B cell (primary cell): ENCODE measurements at regions not wholly inside any gene's neighbourhood (a gene's known extent, or its start where the extent isn't known, plus 50 kb on each side); places are given as distances from the start of the nearest gene placed in this dataset.

Experiments used
- ATAC-seq: fragments of 200-7000 bp; cut with Tn5 transposase; one replicate; pipeline ENCODE4 v1.10.0; 2021; ENCODE audit warnings: low read depth, mild to moderate bottlenecking, moderate number of reproducible peaks, moderate library complexity
- CTCF ChIA-PET: fragments of 350-600 bp; sonication (Branson Sonifier 250); formaldehyde crosslinking; loops from one replicate; lab custom pipeline; 2021; ENCODE audit warnings: antibody characterized with exemption, inconsistent platforms; lab: Charles Lee
- POLR2A ChIA-PET: fragments of 350-600 bp; sonication (Branson Sonifier 250); formaldehyde crosslinking; loops from one replicate; lab custom pipeline; 2021; ENCODE audit warnings: antibody characterized with exemption; lab: Charles Lee
- DNase-seq: peaks from one replicate; pipeline ENCODE4 v3.0.0; 2013
- H2AFZ ChIP-seq: 2 replicates; pipeline ENCODE4 v1.6.1; 2012; ENCODE audit warnings: mild to moderate bottlenecking, low read depth, low read length; ENCODE audit not compliant: insufficient read depth, poor library complexity, severe bottlenecking
- H3K27ac ChIP-seq, 2 donors: 1 replicate in 1 of 2; 2 replicates in 1 of 2; pipeline ENCODE4 v1.5.1; 2012 to 2013; ENCODE audit warnings: low read length in 2 of 2, mild to moderate bottlenecking in 2 of 2, moderate library complexity in 1 of 2
- H3K27me3 ChIP-seq, 4 experiments: fragments of 200-600 bp in 1 of 4; sonication (generic) in 1 of 4; replicated peaks in 1 of 4; 1 replicate in 2 of 4; 2 replicates in 2 of 4; pipeline versions ENCODE4 v1.6.1 to v1.7.0; 2013 to 2016; ENCODE audit warnings: low read length in 3 of 4, mild to moderate bottlenecking in 2 of 4, mixed read lengths in 1 of 4, moderate library complexity in 1 of 4; ENCODE audit not compliant: insufficient read depth in 4 of 4, control insufficient read depth in 3 of 4; ENCODE audit errors: control extremely low read depth in 1 of 4
- H3K36me3 ChIP-seq, 2 experiments: replicated peaks in 1 of 2; 1 replicate in 1 of 2; 2 replicates in 1 of 2; pipeline versions ENCODE4 v1.6.1 to v1.7.1; 2013; ENCODE audit warnings: low read length in 1 of 2; ENCODE audit not compliant: insufficient read depth in 2 of 2, control insufficient read depth in 1 of 2; ENCODE audit errors: control extremely low read depth in 1 of 2, extremely low read depth in 1 of 2
- H3K4me1 ChIP-seq, 2 donors: fragments of 200-600 bp in 1 of 2; sonication (generic) in 1 of 2; 1 replicate in 1 of 2; 2 replicates in 1 of 2; pipeline versions ENCODE4 v1.5.1 to v1.6.1; 2013 to 2017; ENCODE audit warnings: low read length in 2 of 2; ENCODE audit not compliant: control insufficient read depth in 2 of 2, insufficient read depth in 2 of 2
- H3K4me2 ChIP-seq: replicated peaks from 2 replicates; pipeline ENCODE3; 2012; ENCODE audit warnings: mild to moderate bottlenecking, low read depth, low read length; ENCODE audit not compliant: poor library complexity, severe bottlenecking
- H3K4me3 ChIP-seq, 5 experiments: fragments of 200-600 bp in 1 of 5; sonication (generic) in 1 of 5; 1 replicate in 3 of 5; 2 replicates in 2 of 5; pipeline versions ENCODE4 v1.5.1 to v1.7.0; 2011 to 2016; ENCODE audit warnings: low read length in 4 of 5, mild to moderate bottlenecking in 4 of 5, low read depth in 2 of 5, control low read depth in 1 of 5, moderate library complexity in 1 of 5; ENCODE audit not compliant: insufficient read depth in 1 of 5; ENCODE audit errors: control extremely low read depth in 1 of 5, extremely low read depth in 1 of 5
- H3K79me2 ChIP-seq: fragments of 200-600 bp; sonication (generic); one replicate; pipeline ENCODE4 v1.6.0; 2016; ENCODE audit warnings: low read length; ENCODE audit not compliant: control insufficient read depth, insufficient read depth
- H3K9ac ChIP-seq: fragments of 200-600 bp; sonication (generic); 2 replicates; pipeline ENCODE4 v1.6.1; 2017; ENCODE audit warnings: mild to moderate bottlenecking, low read length, moderate library complexity
- H3K9me3 ChIP-seq, 3 donors: one replicate each; pipeline versions ENCODE4 v1.6.1 to v1.7.1; 2013; ENCODE audit warnings: low read length in 2 of 3; ENCODE audit not compliant: control insufficient read depth in 2 of 3, insufficient read depth in 1 of 3; ENCODE audit errors: control extremely low read depth in 1 of 3
- H4K20me1 ChIP-seq: 2 replicates; pipeline ENCODE4 v1.6.0; 2012; ENCODE audit warnings: mild to moderate bottlenecking, low read length; ENCODE audit not compliant: insufficient read depth, control insufficient read depth, poor library complexity, severe bottlenecking
- H3K27ac Mint-ChIP-seq: one replicate; pipeline ENCODE4 v1.8.0; 2021; ENCODE audit warnings: mixed read lengths
- H3K27me3 Mint-ChIP-seq: one replicate; pipeline ENCODE4 v1.8.0; 2021; ENCODE audit warnings: mixed read lengths
- H3K4me1 Mint-ChIP-seq: one replicate; pipeline ENCODE4 v1.8.0; 2021; ENCODE audit warnings: mixed read lengths
- H3K4me3 Mint-ChIP-seq: one replicate; pipeline ENCODE4 v1.8.0; 2021; ENCODE audit warnings: mixed read lengths
- H3K9me3 Mint-ChIP-seq: one replicate; pipeline ENCODE4 v1.8.0; 2022; ENCODE audit warnings: mixed read lengths; ENCODE audit not compliant: insufficient read depth
- CTCF ChIP-seq: fragments of 200-600 bp; IDR thresholded peaks from one replicate; pipeline ENCODE4 v1.8.0; 2022; ENCODE audit warnings: antibody characterized with exemption, mild to moderate bottlenecking
- EZH2 ChIP-seq: IDR thresholded peaks from 2 replicates; pipeline ENCODE4 v1.6.1; 2012; ENCODE audit warnings: borderline replicate concordance, low read depth, mild to moderate bottlenecking, moderate library complexity, low read length; ENCODE audit not compliant: insufficient read depth, poor library complexity, severe bottlenecking
- WGBS: methylation state at CpG from one replicate; pipeline ENCODE4 v1.1.5; 2013; ENCODE audit warnings: missing lambda C conversion rate; ENCODE audit not compliant: insufficient coverage; 5-methylcytosine and 5-hydroxymethylcytosine counted together
- intact Hi-C: fragments of 100-400 bp; cut with micrococcal nuclease; formaldehyde crosslinking; loops from one replicate; pipeline ENCODE4 v1.10.0; 2022

GRCh38 chr11:43130616-43131015 is 181.2 kb upstream of the API5 start:
- Mint-ChIP-seq H3K27ac (no peak overlapping the region), H3K4me3 (no peak overlapping the region), H3K4me1 (no peaks in the 10 kb centered on the region), H3K27me3 (no peaks in the 10 kb centered on the region), H3K9me3 (no peaks in the 10 kb centered on the region)
- H3K27me3 ChIP-seq = no peaks in the 10 kb centered on the region
- H3K79me2 ChIP-seq = no peaks in the 10 kb centered on the region
- peaks cover 0 to 6% (median 0%) of the 10 kb centered on the region in 3 donors for H3K9me3 ChIP-seq
- no peak for ATAC-seq
- H3K36me3 ChIP-seq = no peaks in the 10 kb centered on the region
- no peak overlapping the region for H3K4me3 ChIP-seq
- no peak overlapping the region for H3K4me2 ChIP-seq
- ChIA-PET POLR2A (no interaction called here), CTCF (no interaction called here)
- intact Hi-C loops = no loop called here
- no peak for TF ChIP-seq EZH2
- no peak for TF ChIP-seq CTCF
- no peaks in the 10 kb centered on the region for H4K20me1 ChIP-seq
- no peak overlapping the region for H3K27ac ChIP-seq
- no peaks in the 10 kb centered on the region for H3K4me1 ChIP-seq
- H2AFZ ChIP-seq = no peak overlapping the region
- no peak overlapping the region for H3K9ac ChIP-seq
- DNase-seq = no peak
- WGBS = 8% methylated on average over 2 of the region's 2 CpGs

GRCh38 chr11:43135966-43136534 is 175.7 kb upstream of the API5 start:
- 88% methylated on average over 3 of the region's 5 CpGs for WGBS
- Mint-ChIP-seq H3K27me3 (no peaks in the 10 kb centered on the region), H3K4me1 (no peaks in the 10 kb centered on the region), H3K9me3 (no peaks in the 10 kb centered on the region), H3K27ac (no peak overlapping the region), H3K4me3 (no peak overlapping the region)
- Histone ChIP-seq H3K27me3 (no peaks in the 10 kb centered on the region), H3K36me3 (no peaks in the 10 kb centered on the region), H3K79me2 (no peaks in the 10 kb centered on the region), H3K9me3 (peaks cover 0 to 3% (median 0%) of the 10 kb centered on the region in 3 donors), H4K20me1 (no peaks in the 10 kb centered on the region), H3K4me2 (no peak overlapping the region), H3K4me1 (no peaks in the 10 kb centered on the region), H3K27ac (no peak overlapping the region), H3K9ac (no peak overlapping the region), H3K4me3 (no peak overlapping the region), H2AFZ (no peak overlapping the region)
- intact Hi-C loops = no loop called here
- POLR2A ChIA-PET = no interaction called here
- CTCF ChIA-PET = no interaction called here
- DNase-seq (no peak), ATAC-seq (no peak)
- TF ChIP-seq CTCF (no peak), EZH2 (no peak)
